Activated B cell treated with CpG ODN at 0.5 μM for 24 hours (primary cell): ENCODE measurements at regions not wholly inside any gene's neighbourhood (a gene's known extent, or its start where the extent isn't known, plus 50 kb on each side); places are given as distances from the start of the nearest gene placed in this dataset.
"Not testable (repeated sequence)": the region's sequence is repeated elsewhere in the genome, so short reads cannot be mapped to it uniquely, and the experiment has no call there.

Experiments
- ATAC-seq: fragments of 200-7000 bp; cut with Tn5 transposase; one replicate; pipeline ENCODE4 v1.10.0; 2021; ENCODE audit warnings: low read depth, mild to moderate bottlenecking, moderate library complexity
- CTCF ChIA-PET: fragments of 350-600 bp; sonication (Branson Sonifier 250); formaldehyde crosslinking; loops from one replicate; lab custom pipeline; 2021; ENCODE audit warnings: antibody characterized with exemption; lab: Charles Lee
- POLR2A ChIA-PET: fragments of 350-600 bp; sonication (Branson Sonifier 250); formaldehyde crosslinking; loops from one replicate; lab custom pipeline; 2021; ENCODE audit warnings: antibody characterized with exemption; lab: Charles Lee
- DNase-seq: peaks from one replicate; pipeline ENCODE4 v3.0.0; 2022
- H3K27ac Mint-ChIP-seq: one replicate; pipeline ENCODE4 v1.8.0; 2020; ENCODE audit warnings: mixed read lengths
- H3K27me3 Mint-ChIP-seq: one replicate; pipeline ENCODE4 v1.8.0; 2021; ENCODE audit warnings: mixed read lengths
- H3K36me3 Mint-ChIP-seq: one replicate; pipeline ENCODE4 v1.8.0; 2021; ENCODE audit warnings: low read depth, mixed read lengths
- H3K4me1 Mint-ChIP-seq: one replicate; pipeline ENCODE4 v1.8.0; 2021; ENCODE audit warnings: mixed read lengths
- H3K4me3 Mint-ChIP-seq: one replicate; pipeline ENCODE4 v1.8.0; 2020; ENCODE audit warnings: mild to moderate bottlenecking, mixed read lengths
- H3K9me3 Mint-ChIP-seq: one replicate; pipeline ENCODE4 v1.8.0; 2020; ENCODE audit warnings: mixed read lengths
- intact Hi-C: fragments of 100-400 bp; cut with micrococcal nuclease; formaldehyde crosslinking; loops from one replicate; pipeline ENCODE4 v1.15.1; 2024
- TF ChIP-seq, protein P1 (sequence below): fragments of 200-600 bp; IDR thresholded peaks from one replicate; pipeline ENCODE4 v1.8.0; 2022; ENCODE audit warnings: antibody characterized with exemption, mild to moderate bottlenecking

DNA sequence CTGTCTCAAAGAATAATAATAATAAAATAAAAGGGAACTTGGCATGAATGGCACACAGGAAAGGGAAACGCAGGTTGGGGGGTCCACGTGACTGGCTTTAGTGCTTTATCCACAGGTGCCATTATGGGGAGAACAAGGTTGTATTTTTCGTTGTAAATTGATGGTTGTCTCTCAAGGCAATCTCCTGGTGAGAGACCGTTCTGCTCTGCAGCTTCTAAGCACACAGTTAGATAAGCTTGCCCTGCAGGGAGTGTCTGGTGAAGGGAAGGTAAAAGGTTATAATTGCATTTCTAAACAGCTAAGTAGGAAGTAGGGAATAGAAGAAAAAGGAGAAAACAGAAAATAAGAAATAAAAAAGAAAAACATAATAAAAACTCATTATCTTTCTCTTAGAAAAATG lies 69.1 kb upstream of the CPSF6 start:
- ChIA-PET POLR2A (no interaction called here), CTCF (interaction anchor here (1.8 kb wide), 1 partner anchor 13 kb away, joined by 5 read pairs; no protein-coding TSS in a partner anchor)
- H3K4me3 Mint-ChIP-seq = no peak overlapping the region
- DNase-seq (no peak), ATAC-seq (no peak)
- peaks cover 6% of the 10 kb centered on the region for H3K27me3 Mint-ChIP-seq
- intact Hi-C loops = no loop called here
- no peaks in the 10 kb centered on the region for H3K36me3 Mint-ChIP-seq
- H3K4me1 Mint-ChIP-seq = no peaks in the 10 kb centered on the region
- H3K9me3 Mint-ChIP-seq = no peaks in the 10 kb centered on the region
- no peak overlapping the region for H3K27ac Mint-ChIP-seq
- TF ChIP-seq, protein P1, sequence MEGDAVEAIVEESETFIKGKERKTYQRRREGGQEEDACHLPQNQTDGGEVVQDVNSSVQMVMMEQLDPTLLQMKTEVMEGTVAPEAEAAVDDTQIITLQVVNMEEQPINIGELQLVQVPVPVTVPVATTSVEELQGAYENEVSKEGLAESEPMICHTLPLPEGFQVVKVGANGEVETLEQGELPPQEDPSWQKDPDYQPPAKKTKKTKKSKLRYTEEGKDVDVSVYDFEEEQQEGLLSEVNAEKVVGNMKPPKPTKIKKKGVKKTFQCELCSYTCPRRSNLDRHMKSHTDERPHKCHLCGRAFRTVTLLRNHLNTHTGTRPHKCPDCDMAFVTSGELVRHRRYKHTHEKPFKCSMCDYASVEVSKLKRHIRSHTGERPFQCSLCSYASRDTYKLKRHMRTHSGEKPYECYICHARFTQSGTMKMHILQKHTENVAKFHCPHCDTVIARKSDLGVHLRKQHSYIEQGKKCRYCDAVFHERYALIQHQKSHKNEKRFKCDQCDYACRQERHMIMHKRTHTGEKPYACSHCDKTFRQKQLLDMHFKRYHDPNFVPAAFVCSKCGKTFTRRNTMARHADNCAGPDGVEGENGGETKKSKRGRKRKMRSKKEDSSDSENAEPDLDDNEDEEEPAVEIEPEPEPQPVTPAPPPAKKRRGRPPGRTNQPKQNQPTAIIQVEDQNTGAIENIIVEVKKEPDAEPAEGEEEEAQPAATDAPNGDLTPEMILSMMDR = no peak

DNA sequence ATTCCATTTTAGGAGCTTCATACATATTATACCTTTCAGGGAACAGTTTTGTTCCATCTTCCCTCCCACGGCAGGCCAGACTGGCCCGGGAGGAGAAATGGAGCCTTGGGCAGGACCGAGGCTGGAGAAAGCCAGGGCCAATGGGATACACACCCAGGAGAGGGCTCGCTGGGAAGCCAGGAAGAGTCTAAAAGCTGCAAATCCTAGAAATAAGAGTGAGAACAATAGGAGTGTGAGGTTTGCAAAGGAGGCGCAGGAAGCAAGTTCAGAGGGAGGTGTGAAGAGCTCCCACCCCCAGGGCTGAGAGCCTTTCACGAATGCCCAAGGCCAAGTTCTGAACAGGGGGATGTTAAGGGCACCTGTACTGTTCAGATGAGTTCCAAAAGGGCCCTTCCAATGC lies 67.5 kb upstream of the CPSF6 start:
- ChIA-PET CTCF (interaction anchor here (0.8 kb wide), 1 partner anchor 17 kb away, joined by 3 read pairs; no protein-coding TSS in a partner anchor), POLR2A (no interaction called here)
- H3K27ac Mint-ChIP-seq = no peak overlapping the region
- TF ChIP-seq, protein P1 = no peak
- no peaks in the 10 kb centered on the region for H3K9me3 Mint-ChIP-seq
- no peak for ATAC-seq
- H3K4me3 Mint-ChIP-seq = no peak overlapping the region
- DNase-seq = no peak
- H3K4me1 Mint-ChIP-seq = no peaks in the 10 kb centered on the region
- intact Hi-C loops = no loop called here
- H3K27me3 Mint-ChIP-seq = peaks cover 6% of the 10 kb centered on the region
- H3K36me3 Mint-ChIP-seq = no peaks in the 10 kb centered on the region

DNA sequence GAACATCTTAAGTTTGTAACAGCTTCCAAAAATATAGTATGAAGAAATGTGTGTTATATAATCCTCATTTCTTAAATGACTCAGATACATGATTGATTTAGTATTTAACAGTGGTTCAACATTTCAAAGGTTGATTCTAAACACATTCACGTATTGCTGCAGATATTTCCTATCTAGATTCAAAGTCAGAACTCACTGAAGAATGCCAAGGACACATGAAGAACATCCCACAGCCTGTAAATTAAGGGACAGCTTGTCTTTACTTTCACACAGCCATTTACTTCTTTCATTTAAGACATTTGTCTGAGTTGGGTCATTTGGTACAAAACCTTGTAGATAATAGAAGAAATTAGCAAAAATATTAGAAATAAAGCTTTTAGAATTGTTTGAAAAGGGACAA lies 66.9 kb upstream of the CPSF6 start:
- CTCF ChIA-PET = no interaction called here
- no peak for DNase-seq
- Mint-ChIP-seq H3K27me3 (peaks cover 6% of the 10 kb centered on the region), H3K27ac (no peak overlapping the region), H3K4me3 (no peak overlapping the region), H3K36me3 (no peaks in the 10 kb centered on the region), H3K9me3 (no peaks in the 10 kb centered on the region), H3K4me1 (no peaks in the 10 kb centered on the region)
- TF ChIP-seq, protein P1 = no peak
- POLR2A ChIA-PET = no interaction called here
- intact Hi-C loops = no loop called here
- ATAC-seq = no peak

DNA sequence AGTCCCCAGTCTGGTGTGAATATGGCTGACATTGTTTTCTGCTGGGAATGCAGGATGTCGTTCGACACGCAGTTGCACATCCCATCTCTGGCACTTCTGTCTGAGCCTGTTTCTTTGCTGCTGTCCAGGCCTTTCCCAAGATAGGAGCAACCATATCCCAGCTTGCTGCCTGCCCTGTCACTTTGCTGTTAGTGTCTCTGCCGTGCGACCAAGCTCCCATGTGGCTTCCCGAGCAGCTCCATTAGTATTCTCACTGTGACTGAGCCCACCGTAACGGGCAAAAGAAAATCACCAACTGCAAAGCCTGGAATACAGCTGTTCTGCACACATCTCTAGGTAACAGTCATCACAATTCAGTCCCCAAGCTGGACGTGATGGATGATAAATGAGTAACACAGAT lies 66.0 kb upstream of the CPSF6 start:
- intact Hi-C loops = no loop called here
- TF ChIP-seq, protein P1 = no peak
- no peak for DNase-seq
- no peaks in the 10 kb centered on the region for H3K4me1 Mint-ChIP-seq
- POLR2A ChIA-PET = no interaction called here
- H3K4me3 Mint-ChIP-seq = no peak overlapping the region
- CTCF ChIA-PET = no interaction called here
- no peaks in the 10 kb centered on the region for H3K9me3 Mint-ChIP-seq
- H3K27ac Mint-ChIP-seq = no peak overlapping the region
- H3K27me3 Mint-ChIP-seq = peaks cover 6% of the 10 kb centered on the region
- ATAC-seq = no peak
- H3K36me3 Mint-ChIP-seq = no peaks in the 10 kb centered on the region

DNA sequence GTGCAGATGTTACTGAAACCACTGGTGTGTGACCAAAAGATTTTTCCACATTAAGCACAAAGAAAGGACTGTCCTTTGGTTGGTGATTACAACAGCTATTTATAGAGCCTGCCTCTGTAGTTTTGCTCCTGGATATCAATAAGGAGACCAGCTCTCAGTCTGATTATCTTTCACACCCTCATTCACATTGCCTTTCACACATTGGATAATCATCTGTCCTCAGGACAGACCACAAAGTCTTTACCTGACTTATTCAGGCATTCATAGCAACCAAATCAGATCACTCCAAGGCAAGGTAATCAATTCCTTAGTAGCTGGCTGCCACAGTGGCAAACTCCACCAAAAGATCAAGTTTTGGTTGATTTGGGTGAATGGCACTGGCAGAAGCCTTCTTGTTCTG lies 59.6 kb upstream of the CPSF6 start:
- ATAC-seq (no peak), DNase-seq (no peak)
- TF ChIP-seq, protein P1 = no peak
- intact Hi-C loops = no loop called here
- Mint-ChIP-seq H3K4me1 (no peaks in the 10 kb centered on the region), H3K4me3 (no peak overlapping the region), H3K9me3 (no peaks in the 10 kb centered on the region), H3K36me3 (no peaks in the 10 kb centered on the region), H3K27me3 (peaks cover 4% of the 10 kb centered on the region), H3K27ac (no peak overlapping the region)
- CTCF ChIA-PET = no interaction called here
- POLR2A ChIA-PET = no interaction called here

DNA sequence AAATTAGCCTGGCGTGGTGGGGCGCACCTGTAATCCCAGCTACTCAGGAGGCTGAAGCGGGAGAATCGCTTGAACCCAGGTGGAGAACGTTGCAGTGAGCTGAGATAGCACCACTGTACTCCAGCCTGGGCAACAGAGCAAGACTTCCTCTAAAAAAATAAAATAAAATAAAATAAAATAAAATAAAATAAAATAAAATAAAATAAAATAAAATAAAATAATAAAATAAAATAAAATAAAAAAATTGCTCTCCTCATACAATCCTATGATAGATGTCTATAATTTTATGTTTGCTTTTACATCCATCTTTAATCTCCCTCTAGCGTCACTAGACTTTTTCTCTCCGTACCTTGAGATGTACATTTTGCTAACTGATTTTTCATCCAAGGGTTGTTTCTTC lies 51.8 kb upstream of the CPSF6 start:
- H3K4me1 Mint-ChIP-seq, DNase-seq, H3K27ac Mint-ChIP-seq, POLR2A ChIA-PET, ATAC-seq, H3K27me3 Mint-ChIP-seq, CTCF ChIA-PET, H3K4me3 Mint-ChIP-seq, H3K36me3 Mint-ChIP-seq, intact Hi-C loops: not testable (repeated sequence)
- H3K9me3 Mint-ChIP-seq = peaks cover 18% of the 10 kb centered on the region
